ENCODE measurements at regions not wholly inside any gene's neighbourhood (a gene's known extent, or its start where the extent isn't known, plus 50 kb on each side); places are given as distances from the start of the nearest gene placed in this dataset.

DNA sequence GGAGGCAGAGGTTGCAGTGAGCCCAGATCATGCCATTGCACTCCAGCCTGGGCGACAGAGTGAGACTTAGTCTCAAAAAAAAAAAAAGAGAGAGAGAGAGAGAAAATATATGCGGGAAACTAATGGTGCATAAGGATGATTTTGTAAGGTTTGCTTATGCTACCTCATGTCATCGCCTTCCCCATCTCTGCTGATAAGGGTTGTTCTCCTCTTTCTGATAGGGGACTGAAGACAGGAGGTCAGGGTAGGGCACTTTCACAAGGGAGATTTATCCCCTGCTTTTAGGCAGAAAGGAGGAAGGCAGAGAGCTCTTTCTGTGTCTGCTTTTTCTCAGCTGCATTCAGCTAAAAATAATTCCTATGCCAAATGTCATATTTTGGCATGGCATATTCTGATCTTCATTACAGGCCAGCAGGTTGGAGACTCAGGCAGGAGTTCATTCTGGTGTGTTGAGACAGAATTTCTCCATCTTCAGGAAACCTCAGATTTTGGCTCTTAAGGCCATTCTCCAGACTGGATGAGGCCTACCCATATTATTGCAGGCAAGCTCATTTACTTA, 220.2 kb downstream of the AUH start:
- H3K27me3 ChIP-seq = no peaks in the 10 kb centered on the region
- no peak overlapping the region for H3K27ac ChIP-seq
- H3K4me1 ChIP-seq = peaks cover 3 to 28% (median 13%) of the 10 kb centered on the region in 10 experiments
- peaks cover under 1 to 23% (median 17%) of the 10 kb centered on the region in 11 experiments; a peak in 16 of 22 replicates for H3K9me3 ChIP-seq (replicated peaks in 1 of 11)
- H3K36me3 ChIP-seq = peaks cover 0 to 17% (median under 1%) of the 10 kb centered on the region in 11 experiments; a peak in 6 of 22 replicates
- TF ChIP-seq Cebpa-rat (IDR thresholded peaks at IDR 0.05) = no peak
- H3K9ac ChIP-seq = no peak overlapping the region
- peak overlapping the region in 5 of 11 experiments; percentile 10 to 53 (median 18); a peak in 9 of 22 replicates for H3K4me2 ChIP-seq
- no peak overlapping the region for H3K4me3 ChIP-seq
- H4K20me1 ChIP-seq = no peaks in the 10 kb centered on the region

- Histone ChIP-seq H3K4me3 (no peak overlapping the region), H3K4me1 (peaks cover 20 to 45% (median 29%) of the 10 kb centered on the region in 10 experiments), H3K9me3 (replicated peaks in 1 of 11) (peaks cover 0 to 18% (median 10%) of the 10 kb centered on the region in 11 experiments; a peak in 12 of 22 replicates), H3K4me2 (no peak overlapping the region), H3K36me3 (peaks cover 0 to 16% (median 0%) of the 10 kb centered on the region in 11 experiments; a peak in 3 of 22 replicates), H3K9ac (no peak overlapping the region), H3K27me3 (no peaks in the 10 kb centered on the region), H4K20me1 (no peaks in the 10 kb centered on the region), H3K27ac (no peak overlapping the region)
- no peak for TF ChIP-seq Cebpa-rat (IDR thresholded peaks at IDR 0.05)
Measured at GRCh38 chr9:91143162-91143561, 218.6 kb downstream of the AUH start.

DNA sequence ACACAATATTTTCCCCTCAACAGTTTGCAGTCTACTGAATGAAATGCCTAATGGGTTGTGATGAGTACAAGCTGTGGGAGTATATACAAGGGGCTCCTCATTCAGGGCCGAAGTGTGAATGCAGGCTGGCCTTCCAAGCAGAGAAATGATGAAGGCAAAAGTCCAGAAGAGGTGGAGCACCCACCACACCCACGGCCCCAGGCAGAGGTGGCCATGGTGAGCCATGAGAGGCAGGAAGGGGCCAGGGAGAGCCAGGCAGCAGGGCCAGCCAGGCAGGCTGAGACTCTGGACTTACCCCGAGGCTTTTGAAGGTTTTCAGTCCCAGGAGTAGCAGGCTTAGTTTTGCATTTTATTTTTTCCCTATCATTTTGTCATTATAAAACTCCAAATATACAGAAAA, 218.1 kb downstream of the AUH start:
- H3K4me2 ChIP-seq = no peak overlapping the region
- no peak overlapping the region for H3K4me3 ChIP-seq
- no peak overlapping the region for H3K9ac ChIP-seq
- H3K9me3 ChIP-seq (replicated peaks in 1 of 11) = peaks cover 0 to 18% (median 10%) of the 10 kb centered on the region in 11 experiments; a peak in 12 of 22 replicates
- no peak overlapping the region for H3K27ac ChIP-seq
- H3K36me3 ChIP-seq = peaks cover 0 to 16% (median 0%) of the 10 kb centered on the region in 11 experiments; a peak in 3 of 22 replicates
- TF ChIP-seq Cebpa-rat (IDR thresholded peaks at IDR 0.05) = no peak
- peaks cover 25 to 50% (median 34%) of the 10 kb centered on the region in 10 experiments for H3K4me1 ChIP-seq
- H3K27me3 ChIP-seq = no peaks in the 10 kb centered on the region
- no peaks in the 10 kb centered on the region for H4K20me1 ChIP-seq

DNA sequence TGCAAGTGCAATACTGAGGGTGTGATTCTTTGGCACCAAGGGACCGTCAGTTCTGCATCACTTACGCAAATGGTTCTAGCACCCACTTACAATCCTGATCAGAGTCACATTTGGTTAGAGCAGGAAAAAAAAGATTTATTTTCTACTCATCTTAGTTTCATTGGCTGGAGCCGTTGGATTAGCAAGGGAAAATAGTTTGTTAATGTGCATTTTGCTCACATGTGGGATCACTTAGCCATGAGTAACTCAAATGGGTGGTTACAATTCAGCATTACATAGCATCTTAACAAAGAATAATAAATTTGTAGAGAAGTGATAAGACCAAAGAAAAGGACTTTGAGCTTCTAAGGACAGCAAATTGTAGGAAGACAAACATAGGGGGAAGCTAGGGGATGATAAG, 216.9 kb downstream of the AUH start:
- Histone ChIP-seq H3K36me3 (peaks cover 0 to 16% (median 0%) of the 10 kb centered on the region in 11 experiments; a peak in 3 of 22 replicates), H4K20me1 (no peaks in the 10 kb centered on the region), H3K27me3 (no peaks in the 10 kb centered on the region), H3K4me3 (no peak overlapping the region), H3K9me3 (replicated peaks in 1 of 11) (peaks cover 5 to 25% (median 19%) of the 10 kb centered on the region in 11 experiments; a peak in 19 of 22 replicates), H3K27ac (peak overlapping the region in 1 of 11 experiments; percentile 7; a peak in 1 of 22 replicates), H3K4me2 (no peak overlapping the region), H3K4me1 (peaks cover 35 to 61% (median 45%) of the 10 kb centered on the region in 10 experiments), H3K9ac (no peak overlapping the region)
- no peak for TF ChIP-seq Cebpa-rat (IDR thresholded peaks at IDR 0.05)

- Histone ChIP-seq H3K4me2 (peak overlapping the region in 1 of 11 experiments; percentile 5; a peak in 2 of 22 replicates), H3K4me3 (no peak overlapping the region), H3K27me3 (no peaks in the 10 kb centered on the region), H4K20me1 (no peaks in the 10 kb centered on the region), H3K9me3 (replicated peaks in 1 of 11) (peaks cover 7 to 32% (median 25%) of the 10 kb centered on the region in 11 experiments; a peak in 19 of 22 replicates), H3K4me1 (peaks cover 42 to 65% (median 52%) of the 10 kb centered on the region in 10 experiments), H3K27ac (peak overlapping the region in 3 of 11 experiments; percentile 7 to 20 (median 9); a peak in 1 of 22 replicates), H3K36me3 (peaks cover 0 to 16% (median 0%) of the 10 kb centered on the region in 11 experiments; a peak in 3 of 22 replicates), H3K9ac (no peak overlapping the region)
- no peak for TF ChIP-seq Cebpa-rat (IDR thresholded peaks at IDR 0.05)
Measured at GRCh38 chr9:91145496-91145895, 216.2 kb downstream of the AUH start.

- Histone ChIP-seq H3K9ac (peak overlapping the region in 5 of 11 experiments; percentile 41 to 81 (median 53); a peak in 7 of 22 replicates), H3K4me2 (peak overlapping the region; percentile 79 to 94 (median 90))
Measured at GRCh38 chr9:91146391-91147019, 215.2 kb downstream of the AUH start.

DNA sequence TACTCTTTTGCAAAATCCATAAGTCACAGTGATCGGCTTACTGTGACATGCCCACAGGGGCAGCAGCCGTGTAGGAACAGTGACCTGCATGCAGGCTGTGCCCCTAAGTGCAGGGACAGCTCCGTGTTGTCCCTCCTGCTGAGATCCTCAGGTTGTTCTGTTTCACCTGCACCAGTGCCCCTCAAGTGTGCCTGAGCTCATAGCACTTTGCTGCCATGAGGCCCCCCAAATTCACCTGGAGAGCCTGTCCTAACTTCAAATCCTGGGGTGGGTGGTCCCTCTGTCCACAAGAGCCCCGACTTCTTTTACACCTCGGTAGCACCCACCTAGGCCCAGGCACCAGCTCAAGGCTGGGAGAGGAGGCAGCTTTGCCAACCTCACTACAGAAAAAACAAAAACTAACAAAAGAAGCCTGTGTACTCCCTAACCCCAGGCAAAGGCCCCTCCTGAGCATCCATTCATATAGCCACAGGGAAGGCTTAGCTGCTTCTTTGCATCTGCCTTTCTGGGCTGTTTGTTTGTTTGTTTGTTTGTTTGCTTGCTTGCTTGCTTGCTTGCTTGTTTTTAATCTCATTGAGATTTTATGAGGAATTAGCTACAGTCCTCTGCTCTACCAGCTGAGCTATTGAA, 214.5 kb downstream of the AUH start:
- Histone ChIP-seq H3K4me3 (no peak overlapping the region), H3K27me3 (no peaks in the 10 kb centered on the region), H3K4me2 (peak overlapping the region; percentile 79 to 94 (median 90)), H4K20me1 (no peaks in the 10 kb centered on the region), H3K9me3 (replicated peaks in 1 of 11) (peaks cover 7 to 35% (median 25%) of the 10 kb centered on the region in 11 experiments; a peak in 19 of 22 replicates), H3K36me3 (peaks cover 0 to 16% (median 0%) of the 10 kb centered on the region in 11 experiments; a peak in 3 of 22 replicates), H3K4me1 (peaks cover 56 to 66% (median 61%) of the 10 kb centered on the region in 10 experiments), H3K9ac (peak overlapping the region; percentile 2 to 81 (median 41); a peak in 17 of 22 replicates), H3K27ac (peak overlapping the region; percentile 22 to 96 (median 94); a peak in 21 of 22 replicates)
- no peak for TF ChIP-seq Cebpa-rat (IDR thresholded peaks at IDR 0.05)

More at GRCh38 chr9:91146391-91147019, 215.2 kb downstream of the AUH start:
- Histone ChIP-seq H4K20me1 (no peaks in the 10 kb centered on the region), H3K27ac (peak overlapping the region in 10 of 11 experiments; percentile 59 to 96 (median 94); a peak in 21 of 22 replicates), H3K4me1 (peaks cover 49 to 63% (median 58%) of the 10 kb centered on the region in 10 experiments), H3K4me3 (no peak overlapping the region), H3K36me3 (peaks cover 0 to 16% (median 0%) of the 10 kb centered on the region in 11 experiments; a peak in 3 of 22 replicates), H3K27me3 (no peaks in the 10 kb centered on the region), H3K9me3 (replicated peaks in 1 of 11) (peaks cover 7 to 34% (median 25%) of the 10 kb centered on the region in 11 experiments; a peak in 19 of 22 replicates)
- no peak for TF ChIP-seq Cebpa-rat (IDR thresholded peaks at IDR 0.05)

DNA sequence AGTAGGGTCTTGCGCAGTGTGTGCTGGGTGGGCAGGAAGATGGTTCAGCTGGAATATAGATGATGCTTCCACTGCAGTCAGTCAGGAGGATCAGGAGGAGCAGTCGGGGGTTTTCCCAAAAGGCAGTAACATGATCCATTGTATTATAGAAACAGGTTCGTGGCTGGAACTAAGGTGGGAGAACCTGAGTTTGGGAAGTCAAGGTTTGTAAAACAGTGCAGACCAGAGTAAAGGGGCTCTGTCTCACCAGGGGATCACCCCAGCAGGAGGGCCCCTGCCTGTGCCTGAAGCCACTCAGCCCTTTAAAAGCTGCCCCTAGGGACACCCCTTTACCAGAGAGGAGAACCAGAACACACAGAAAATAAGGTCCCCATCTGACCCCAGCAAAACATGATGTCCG, 213.4 kb downstream of the AUH start:
- TF ChIP-seq Cebpa-rat (IDR thresholded peaks at IDR 0.05) = 0 out of 22 replicates have a peak, but pooled peaks of 1 of the 11 experiments have one; percentile 3
- H3K4me3 ChIP-seq = 0 out of 20 replicates have a peak overlapping the region, but pooled peaks of 1 of the 10 experiments have one; percentile 12
- peak overlapping the region; percentile 16 to 81 (median 63); a peak in 18 of 22 replicates for H3K9ac ChIP-seq

More for the DNA sequence above, 213.4 kb downstream of the AUH start:
- peak overlapping the region; percentile 79 to 94 (median 90) for H3K4me2 ChIP-seq
- H3K9me3 ChIP-seq (replicated peaks in 1 of 11) = peaks cover 16 to 46% (median 35%) of the 10 kb centered on the region in 11 experiments
- H3K4me1 ChIP-seq = peaks cover 65 to 73% (median 70%) of the 10 kb centered on the region in 10 experiments
- H4K20me1 ChIP-seq = no peaks in the 10 kb centered on the region
- no peaks in the 10 kb centered on the region for H3K27me3 ChIP-seq
- peak overlapping the region; percentile 49 to 96 (median 94); a peak in 21 of 22 replicates for H3K27ac ChIP-seq
- peaks cover 0 to 25% (median 0%) of the 10 kb centered on the region in 11 experiments; a peak in 5 of 22 replicates for H3K36me3 ChIP-seq
